NCI-H82 (cell line): ENCODE measurements at regions not wholly inside any gene's neighbourhood (a gene's known extent, or its start where the extent isn't known, plus 50 kb on each side); places are given as distances from the start of the nearest gene placed in this dataset.
"Not testable (repeated sequence)": the region's sequence is repeated elsewhere in the genome, so short reads cannot be mapped to it uniquely, and the experiment has no call there.

Source experiments
- DNase-seq: peaks from one replicate; lab custom pipeline; 2025; lab: John Stamatoyannopoulos, UW

GRCh38 chr10:34957531-34957930, 132.6 kb downstream of the CUL2 start:
- no peak for DNase-seq

GRCh38 chr10:34956756-34957155, 133.4 kb downstream of the CUL2 start:
- no peak for DNase-seq

- no peak for DNase-seq
Measured at GRCh38 chr10:34955391-34955790, 134.8 kb downstream of the CUL2 start.

GRCh38 chr10:34954142-34954541, 136.0 kb downstream of the CUL2 start:
- no peak for DNase-seq

- peak; percentile 72 for DNase-seq
Measured at GRCh38 chr10:34951263-34951887, 136.3 kb upstream of the PARD3 start.

- DNase-seq = not testable (repeated sequence)
Measured at GRCh38 chr10:34945951-34946522, 130.9 kb upstream of the PARD3 start.

GRCh38 chr10:34941471-34942357, 126.6 kb upstream of the PARD3 start:
- DNase-seq = peak; percentile 81

- no peak for DNase-seq
Measured at GRCh38 chr10:34940436-34940835, 125.3 kb upstream of the PARD3 start.

GRCh38 chr10:34938399-34938670, 123.2 kb upstream of the PARD3 start:
- no peak for DNase-seq

GRCh38 chr10:34937643-34938398, 122.7 kb upstream of the PARD3 start:
- not testable (repeated sequence) for DNase-seq

GRCh38 chr10:34936061-34936460, 121.0 kb upstream of the PARD3 start:
- DNase-seq = no peak

- no peak for DNase-seq
Measured at GRCh38 chr10:34933676-34934075, 118.6 kb upstream of the PARD3 start.

GRCh38 chr10:34932235-34932634, 117.1 kb upstream of the PARD3 start:
- DNase-seq = no peak

- DNase-seq = no peak
Measured at GRCh38 chr10:34931216-34931615, 116.1 kb upstream of the PARD3 start.

GRCh38 chr10:34922138-34922537, 107.0 kb upstream of the PARD3 start:
- DNase-seq = no peak

- no peak for DNase-seq
Measured at GRCh38 chr10:34920578-34920977, 105.5 kb upstream of the PARD3 start.

GRCh38 chr10:34918776-34919315, 103.8 kb upstream of the PARD3 start:
- peak; percentile 67 for DNase-seq

GRCh38 chr10:34918060-34918775, 103.1 kb upstream of the PARD3 start:
- DNase-seq = peak; percentile 47

GRCh38 chr10:34916314-34916713, 101.2 kb upstream of the PARD3 start:
- no peak for DNase-seq

GRCh38 chr10:34912771-34913170, 97.7 kb upstream of the PARD3 start:
- no peak for DNase-seq

- no peak for DNase-seq
Measured at GRCh38 chr10:34911661-34912205, 96.6 kb upstream of the PARD3 start.
